Spleen (tissue), 11 donors: ENCODE measurements at regions not wholly inside any gene's neighbourhood (a gene's known extent, or its start where the extent isn't known, plus 50 kb on each side); places are given as distances from the start of the nearest gene placed in this dataset.
A peak's percentile ranks its signal among the peaks of the same experiment; 100 is the strongest.

Experiments used
- DNase-seq: peaks from one replicate; pipeline ENCODE4 v3.0.0-alpha.2; 2020
- H3K27ac ChIP-seq, 8 donors: fragments of 200-600 bp; sonication (generic) in 7 of 8; 1 replicate in 4 of 8; 2 replicates in 4 of 8; pipeline versions ENCODE4 v1.5.0 to v1.8.0; 2016 to 2021; ENCODE audit warnings: inconsistent platforms in 4 of 8, mild to moderate bottlenecking in 4 of 8, moderate library complexity in 1 of 8
- H3K27me3 ChIP-seq, 7 donors: fragments of 200-600 bp; sonication (generic) in 6 of 7; replicated peaks in 1 of 7; 1 replicate in 4 of 7; 2 replicates in 3 of 7; pipeline versions ENCODE4 v1.5.0 to v1.8.0; 2016 to 2021; ENCODE audit warnings: inconsistent platforms in 3 of 7, mild to moderate bottlenecking in 1 of 7
- H3K36me3 ChIP-seq, 6 donors: fragments of 200-600 bp; sonication (generic) in 5 of 6; 1 replicate in 4 of 6; 2 replicates in 2 of 6; pipeline versions ENCODE4 v1.5.0 to v1.8.0; 2016 to 2021; ENCODE audit warnings: inconsistent platforms in 2 of 6
- H3K4me1 ChIP-seq, 6 donors: fragments of 200-600 bp; sonication (generic) in 5 of 6; 1 replicate in 3 of 6; 2 replicates in 3 of 6; pipeline versions ENCODE4 v1.5.0 to v1.8.0; 2016 to 2021; ENCODE audit warnings: inconsistent platforms in 3 of 6
- H3K4me3 ChIP-seq, 8 donors: fragments of 200-600 bp; sonication (generic) in 7 of 8; 1 replicate in 4 of 8; 2 replicates in 4 of 8; pipeline versions ENCODE4 v1.5.0 to v1.8.0; 2016 to 2021; ENCODE audit warnings: inconsistent platforms in 4 of 8, mild to moderate bottlenecking in 4 of 8, moderate library complexity in 2 of 8
- H3K9me3 ChIP-seq, 8 donors: fragments of 200-600 bp; sonication (generic) in 7 of 8; 1 replicate in 4 of 8; 2 replicates in 4 of 8; pipeline versions ENCODE4 v1.5.0 to v1.8.0; 2016 to 2021; ENCODE audit warnings: inconsistent platforms in 4 of 8
- POLR2A ChIP-seq, 3 donors: fragments of 450-650 bp; IDR thresholded peaks; one replicate each; pipeline ENCODE4 v1.5.1; 2017; ENCODE audit warnings: antibody characterized with exemption in 3 of 3, mild to moderate bottlenecking in 1 of 3
- POLR2AphosphoS5 ChIP-seq, 3 donors: sonication (generic); formaldehyde crosslinking; IDR thresholded peaks; one replicate each; pipeline ENCODE4 v1.5.1; 2017; ENCODE audit warnings: antibody characterized with exemption in 3 of 3
- WGBS, 5 donors: extraction: QIAGEN DNeasy Blood & Tissue Kit in 3 of 5; methylation state at CpG; one replicate each; pipeline versions ENCODE4 v1.1.5 to v1.1.7; 2013 to 2018; 5-methylcytosine and 5-hydroxymethylcytosine counted together
- intact Hi-C: fragments of 100-400 bp; cut with DNase I; formaldehyde crosslinking; loops from one replicate; pipeline ENCODE4 v1.15.0; 2023; ENCODE audit warnings: low total_unique reads
- TF ChIP-seq, protein P1 (sequence below), 11 experiments: fragments of 200-600 bp in 7 of 11; fragments of 450-650 bp in 4 of 11; sonication (generic) in 4 of 11; IDR thresholded peaks in 8 of 11; conservative IDR thresholded peaks in 3 of 11; 1 replicate in 7 of 11; 2 replicates in 4 of 11; pipeline versions ENCODE4 v1.4.0 to v1.8.0; 2016 to 2021; ENCODE audit warnings: antibody characterized with exemption in 11 of 11, inconsistent platforms in 4 of 11, mild to moderate bottlenecking in 1 of 11
- donor health status: healthy with polysubstance abuse.
- donor health status: DM: no; HTN: no; CAD: no; lungs with moderate emphysema.
- donor health status: DM: no; HTN: no; CAD: no.
- donor health status: Bipolar disorder and iron deficiency.
- donor health status: healthy.
- donor health status: DM: no; HTN: no; CAD: no.
- donor health status: DM: yes; HTN: yes; CAD: no.

GRCh38 chr12:65546528-65546927 is 268.0 kb downstream of the MSRB3 start:
- Histone ChIP-seq H3K4me1 (no peaks in the 10 kb centered on the region), H3K27me3 (no peaks in the 10 kb centered on the region), H3K27ac (no peak overlapping the region), H3K36me3 (no peaks in the 10 kb centered on the region), H3K9me3 (peaks cover 0 to 8% (median 2%) of the 10 kb centered on the region in 8 donors), H3K4me3 (no peak overlapping the region)
- intact Hi-C loops = no loop called here
- DNase-seq = no peak
- TF ChIP-seq POLR2A (IDR thresholded peaks at IDR 0.05) (no peak), POLR2AphosphoS5 (IDR thresholded peaks at IDR 0.05) (no peak)
- WGBS, 5 donors = 90 to 95% (median 92%) methylated on average over 4 of the region's 4 CpGs

DNA sequence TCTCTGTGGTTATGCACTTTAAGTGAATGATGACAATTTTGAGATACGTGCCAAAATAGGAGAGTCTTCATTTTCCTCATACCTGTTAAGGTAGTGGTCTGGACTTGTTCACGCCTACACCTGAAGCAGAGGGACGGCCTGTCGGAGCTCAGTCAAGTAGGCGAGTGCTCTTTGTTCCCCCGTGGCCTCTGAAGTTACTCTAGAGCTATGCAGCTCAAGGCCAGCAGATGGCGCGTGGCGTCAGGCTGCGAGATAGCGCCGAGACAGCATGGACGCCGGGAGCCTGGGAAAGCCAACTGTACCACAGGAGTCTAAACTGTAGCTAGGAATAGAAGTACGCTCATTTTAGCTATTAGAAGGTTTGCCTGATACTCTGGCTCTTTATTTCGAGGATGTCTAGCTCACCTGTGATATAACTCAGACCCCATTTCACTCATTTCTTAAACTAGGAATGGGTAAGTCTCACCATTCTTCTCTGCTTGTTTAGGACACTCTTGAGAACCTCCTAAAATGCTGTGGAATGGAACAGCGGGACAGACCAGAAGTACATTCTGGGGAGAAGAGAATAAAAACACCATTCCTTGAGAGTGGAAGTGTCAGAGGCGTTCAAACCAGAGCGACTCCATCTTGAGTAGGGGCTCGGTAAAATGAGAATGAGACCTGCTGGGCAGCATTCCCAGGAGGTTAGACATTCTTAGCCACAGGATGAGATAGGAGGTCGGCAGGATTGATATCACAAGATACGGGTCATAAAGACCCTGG is 267.4 kb upstream of the HMGA2 start:
- peaks cover 0 to 10% (median 6%) of the 10 kb centered on the region in 6 donors for H3K4me1 ChIP-seq
- H3K4me3 ChIP-seq = no peak overlapping the region
- H3K36me3 ChIP-seq = no peaks in the 10 kb centered on the region
- 24 to 31% (median 29%) methylated on average over 22 of the region's 22 CpGs for WGBS, 5 donors
- peaks cover 0 to 24% (median 0%) of the 10 kb centered on the region in 7 donors for H3K27me3 ChIP-seq
- H3K9me3 ChIP-seq = no peaks in the 10 kb centered on the region
- peak; percentile 91 for DNase-seq
- intact Hi-C loops = no loop called here
- H3K27ac ChIP-seq = no peak overlapping the region
- TF ChIP-seq POLR2AphosphoS5 (IDR thresholded peaks at IDR 0.05) (peak in 1 of 3 donors; percentile 20), POLR2A (IDR thresholded peaks at IDR 0.05) (no peak)
- TF ChIP-seq, protein P1, sequence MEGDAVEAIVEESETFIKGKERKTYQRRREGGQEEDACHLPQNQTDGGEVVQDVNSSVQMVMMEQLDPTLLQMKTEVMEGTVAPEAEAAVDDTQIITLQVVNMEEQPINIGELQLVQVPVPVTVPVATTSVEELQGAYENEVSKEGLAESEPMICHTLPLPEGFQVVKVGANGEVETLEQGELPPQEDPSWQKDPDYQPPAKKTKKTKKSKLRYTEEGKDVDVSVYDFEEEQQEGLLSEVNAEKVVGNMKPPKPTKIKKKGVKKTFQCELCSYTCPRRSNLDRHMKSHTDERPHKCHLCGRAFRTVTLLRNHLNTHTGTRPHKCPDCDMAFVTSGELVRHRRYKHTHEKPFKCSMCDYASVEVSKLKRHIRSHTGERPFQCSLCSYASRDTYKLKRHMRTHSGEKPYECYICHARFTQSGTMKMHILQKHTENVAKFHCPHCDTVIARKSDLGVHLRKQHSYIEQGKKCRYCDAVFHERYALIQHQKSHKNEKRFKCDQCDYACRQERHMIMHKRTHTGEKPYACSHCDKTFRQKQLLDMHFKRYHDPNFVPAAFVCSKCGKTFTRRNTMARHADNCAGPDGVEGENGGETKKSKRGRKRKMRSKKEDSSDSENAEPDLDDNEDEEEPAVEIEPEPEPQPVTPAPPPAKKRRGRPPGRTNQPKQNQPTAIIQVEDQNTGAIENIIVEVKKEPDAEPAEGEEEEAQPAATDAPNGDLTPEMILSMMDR (IDR thresholded peaks at IDR 0.05 in 8 of 11, conservative IDR thresholded peaks at IDR 0.05 in 3 of 11) = peak; percentile 49 to 89 (median 75)

- peaks cover 0 to 24% (median 0%) of the 10 kb centered on the region in 7 donors for H3K27me3 ChIP-seq
- TF ChIP-seq POLR2A (IDR thresholded peaks at IDR 0.05) (no peak), POLR2AphosphoS5 (IDR thresholded peaks at IDR 0.05) (no peak)
- TF ChIP-seq, protein P1 (IDR thresholded peaks at IDR 0.05 in 8 of 11, conservative IDR thresholded peaks at IDR 0.05 in 3 of 11) = no peak
- no peak overlapping the region for H3K27ac ChIP-seq
- no peak for DNase-seq
- H3K4me3 ChIP-seq = no peak overlapping the region
- WGBS, 5 donors = 55 to 80% (median 75%) methylated on average over 3 of the region's 3 CpGs
- H3K4me1 ChIP-seq = peaks cover 0 to 10% (median 6%) of the 10 kb centered on the region in 6 donors
- no peaks in the 10 kb centered on the region for H3K36me3 ChIP-seq
- no peaks in the 10 kb centered on the region for H3K9me3 ChIP-seq
- intact Hi-C loops = no loop called here
These were observed 266.7 kb upstream of the HMGA2 start for GRCh38 chr12:65557438-65558181.

- H3K4me3 ChIP-seq = no peak overlapping the region
- TF ChIP-seq POLR2AphosphoS5 (IDR thresholded peaks at IDR 0.05) (no peak), POLR2A (IDR thresholded peaks at IDR 0.05) (no peak)
- TF ChIP-seq, protein P1 (IDR thresholded peaks at IDR 0.05 in 8 of 11, conservative IDR thresholded peaks at IDR 0.05 in 3 of 11) = no peak
These were observed 264.0 kb upstream of the HMGA2 start for GRCh38 chr12:65560286-65560685.

More at GRCh38 chr12:65560286-65560685, 264.0 kb upstream of the HMGA2 start:
- Histone ChIP-seq H3K9me3 (no peaks in the 10 kb centered on the region), H3K36me3 (no peaks in the 10 kb centered on the region), H3K27me3 (peaks cover 0 to 23% (median 0%) of the 10 kb centered on the region in 7 donors), H3K4me1 (peaks cover 0 to 10% (median 6%) of the 10 kb centered on the region in 6 donors), H3K27ac (no peak overlapping the region)
- intact Hi-C loops = no loop called here
- 47 to 88% (median 85%) methylated on average over 2 of the region's 2 CpGs for WGBS, 5 donors
- DNase-seq = no peak
